IPS DF 6.9 (cell line): ENCODE measurements at regions not wholly inside any gene's neighbourhood (a gene's known extent, or its start where the extent isn't known, plus 50 kb on each side); places are given as distances from the start of the nearest gene placed in this dataset.
A peak's percentile ranks its signal among the peaks of the same experiment; 100 is the strongest.

Source experiments
- DNase-seq: peaks from one replicate; pipeline ENCODE4 v3.0.0-alpha.2; 2013; ENCODE audit warnings: low read depth, low spot score
- H3K27ac ChIP-seq: one replicate; pipeline ENCODE4 v1.5.1; 2013; ENCODE audit warnings: low read length, control low read depth
- H3K27me3 ChIP-seq: 2 replicates; pipeline ENCODE4 v1.6.1; 2013; ENCODE audit warnings: mild to moderate bottlenecking, low read length; ENCODE audit not compliant: control insufficient read depth, insufficient read depth
- H3K36me3 ChIP-seq: 2 replicates; pipeline ENCODE4 v1.6.1; 2013; ENCODE audit warnings: low read length; ENCODE audit not compliant: control insufficient read depth, insufficient read depth
- H3K4me1 ChIP-seq: 2 replicates; pipeline ENCODE4 v1.6.1; 2013; ENCODE audit warnings: low read length; ENCODE audit not compliant: control insufficient read depth, insufficient read depth
- H3K4me3 ChIP-seq: 2 replicates; pipeline ENCODE4 v1.5.1; 2013; ENCODE audit warnings: mild to moderate bottlenecking, low read length
- H3K9me3 ChIP-seq: 2 replicates; pipeline ENCODE4 v1.6.1; 2013; ENCODE audit warnings: low read length, inconsistent platforms; ENCODE audit not compliant: control insufficient read depth, insufficient read depth
- WGBS: extraction: QIAGEN DNeasy Blood & Tissue Kit; methylation state at CpG from one replicate; pipeline ENCODE4 v1.1.7; 2013; ENCODE audit warnings: mixed read lengths, missing lambda C conversion rate; ENCODE audit not compliant: insufficient read length, insufficient coverage; 5-methylcytosine and 5-hydroxymethylcytosine counted together

DNA sequence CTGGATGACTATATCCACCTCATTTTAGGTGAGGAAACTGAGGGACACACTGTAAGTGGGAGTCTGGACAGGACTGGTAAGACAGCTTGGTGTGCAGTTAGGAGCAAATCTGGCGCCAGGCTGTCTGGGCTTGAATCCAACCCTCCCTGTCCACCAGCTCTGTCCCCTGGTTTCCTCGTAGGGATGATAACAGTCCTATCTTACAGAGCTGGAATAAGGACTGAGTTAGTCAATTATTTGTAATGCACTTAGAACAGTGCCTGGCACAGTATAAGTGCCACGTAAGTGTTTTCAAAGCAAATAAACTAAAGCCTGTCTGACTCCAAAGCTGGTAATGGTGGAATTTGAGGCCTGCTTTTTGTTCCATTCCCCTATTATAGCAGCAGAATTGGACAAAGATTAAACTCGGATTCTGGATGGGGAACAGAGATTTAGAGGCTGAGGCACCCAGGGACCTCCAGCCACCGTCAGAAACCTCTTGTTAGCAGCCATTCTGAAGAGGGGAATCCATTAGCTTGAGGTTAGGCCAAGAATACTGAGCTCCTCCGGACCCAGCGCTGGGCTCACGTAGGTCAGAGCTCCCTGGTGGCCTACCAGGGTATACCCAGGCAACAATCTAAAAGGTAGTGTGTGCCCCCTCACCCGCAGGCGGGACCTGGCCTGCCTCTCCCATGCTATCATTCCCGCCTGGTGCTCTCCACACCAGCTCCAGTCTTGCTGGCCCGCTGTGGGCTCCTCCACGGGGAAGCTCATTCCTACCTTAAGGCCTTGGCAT lies 102.1 kb downstream of the UCHL1 start:
- Histone ChIP-seq H3K27ac (no peak overlapping the region), H3K4me3 (no peak overlapping the region)

DNA sequence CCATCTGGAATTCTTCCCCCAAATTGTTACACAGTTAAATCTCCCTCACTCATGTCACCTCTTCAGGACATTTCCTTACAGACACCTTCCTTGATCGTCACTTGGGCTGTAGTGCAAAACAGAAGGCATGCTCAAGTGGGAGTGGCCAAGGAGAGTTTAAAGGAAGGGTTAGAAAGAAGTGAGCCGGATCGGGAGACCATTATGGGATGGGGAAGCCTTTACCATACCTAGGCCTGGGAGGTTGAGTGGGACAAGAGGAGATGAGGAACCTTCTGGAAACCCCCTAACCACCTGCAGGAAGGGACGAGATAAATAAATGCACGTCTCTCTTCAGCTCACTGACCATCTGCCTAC lies 102.7 kb downstream of the UCHL1 start:
- H3K4me1 ChIP-seq = peaks cover 5% of the 10 kb centered on the region; the same call in 1 of the 2 replicates
- H3K4me3 ChIP-seq = no peak overlapping the region
- H3K36me3 ChIP-seq = no peaks in the 10 kb centered on the region
- H3K9me3 ChIP-seq = no peaks in the 10 kb centered on the region
- peaks cover 35% of the 10 kb centered on the region for H3K27me3 ChIP-seq
- no peak overlapping the region for H3K27ac ChIP-seq
- DNase-seq = no peak
- no CpG with 5 or more reads among the region's 5 CpGs for WGBS

More for the DNA sequence above, 102.1 kb downstream of the UCHL1 start:
- DNase-seq = no peak
- Histone ChIP-seq H3K4me1 (peaks cover 5% of the 10 kb centered on the region; the same call in 1 of the 2 replicates), H3K9me3 (no peaks in the 10 kb centered on the region), H3K27me3 (peaks cover 34% of the 10 kb centered on the region), H3K36me3 (no peaks in the 10 kb centered on the region)
- WGBS = no CpG with 5 or more reads among the region's 13 CpGs

DNA sequence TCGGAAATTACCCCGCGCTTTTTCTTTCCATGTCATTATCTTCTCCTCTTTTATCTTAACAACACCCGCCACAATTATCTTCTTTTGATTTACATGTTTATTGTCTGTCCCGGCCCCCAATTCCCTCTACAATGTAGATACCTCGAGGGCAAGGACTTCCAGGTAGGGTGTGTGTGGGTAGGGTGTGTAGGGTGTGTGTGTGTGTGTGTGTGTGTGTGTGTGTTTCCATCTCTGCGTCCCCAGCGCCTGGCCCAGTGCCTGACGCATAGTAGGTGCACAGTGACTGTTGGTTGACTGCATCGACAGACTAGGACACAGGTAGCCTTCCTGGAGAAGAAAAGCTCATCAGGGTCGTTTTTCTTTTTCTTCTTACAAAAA lies 103.1 kb downstream of the UCHL1 start:
- no CpG with 5 or more reads among the region's 11 CpGs for WGBS
- peaks cover 5% of the 10 kb centered on the region; the same call in 1 of the 2 replicates for H3K4me1 ChIP-seq
- H3K27ac ChIP-seq = no peak overlapping the region
- H3K27me3 ChIP-seq = peaks cover 36% of the 10 kb centered on the region
- H3K36me3 ChIP-seq = no peaks in the 10 kb centered on the region
- DNase-seq = no peak
- H3K9me3 ChIP-seq = no peaks in the 10 kb centered on the region
- H3K4me3 ChIP-seq = peak overlapping the region; percentile 69; the same call in 1 of the 2 replicates

DNA sequence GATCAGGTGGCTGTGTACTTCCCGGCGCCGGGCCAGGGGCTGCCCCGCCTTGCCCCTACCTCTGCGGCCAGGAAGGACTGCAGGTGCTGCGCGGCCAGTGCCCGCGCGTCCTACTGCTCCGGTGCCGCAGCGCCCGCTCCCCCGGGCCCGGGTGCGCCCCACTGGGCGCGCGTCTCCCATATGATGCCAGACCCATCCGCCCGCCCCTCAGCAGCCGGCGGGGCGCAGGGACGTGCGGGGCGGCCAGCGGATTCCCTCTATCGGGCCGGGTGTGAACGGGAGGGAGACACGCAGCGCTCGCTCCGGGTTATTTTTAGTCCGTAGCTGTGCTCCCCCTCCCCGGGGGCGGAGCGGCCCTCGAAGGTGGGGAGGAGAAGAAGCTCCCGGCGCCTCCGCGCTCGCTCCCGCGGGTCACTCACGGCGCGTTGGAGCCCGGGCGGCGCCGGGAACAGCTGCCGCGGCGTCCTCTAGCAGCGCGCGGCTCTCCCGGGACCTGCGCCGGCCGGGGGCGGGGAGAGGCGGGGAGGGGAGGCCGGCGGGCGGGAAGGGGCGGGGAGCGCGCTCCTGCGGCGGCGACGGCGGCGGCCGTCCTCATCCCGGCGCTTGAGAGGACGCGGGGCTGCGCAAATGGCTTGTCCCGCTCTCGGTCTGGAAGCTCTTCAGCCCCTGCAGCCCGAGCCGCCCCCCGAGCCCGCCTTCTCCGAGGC lies 103.6 kb downstream of the UCHL1 start:
- Histone ChIP-seq H3K9me3 (no peaks in the 10 kb centered on the region), H3K27me3 (peaks cover 38% of the 10 kb centered on the region), H3K36me3 (no peaks in the 10 kb centered on the region), H3K27ac (no peak overlapping the region), H3K4me3 (peak overlapping the region; percentile 69; the same call in 1 of the 2 replicates), H3K4me1 (peaks cover 5% of the 10 kb centered on the region; the same call in 1 of the 2 replicates)
- DNase-seq = no peak
- WGBS = no CpG with 5 or more reads among the region's 92 CpGs

DNA sequence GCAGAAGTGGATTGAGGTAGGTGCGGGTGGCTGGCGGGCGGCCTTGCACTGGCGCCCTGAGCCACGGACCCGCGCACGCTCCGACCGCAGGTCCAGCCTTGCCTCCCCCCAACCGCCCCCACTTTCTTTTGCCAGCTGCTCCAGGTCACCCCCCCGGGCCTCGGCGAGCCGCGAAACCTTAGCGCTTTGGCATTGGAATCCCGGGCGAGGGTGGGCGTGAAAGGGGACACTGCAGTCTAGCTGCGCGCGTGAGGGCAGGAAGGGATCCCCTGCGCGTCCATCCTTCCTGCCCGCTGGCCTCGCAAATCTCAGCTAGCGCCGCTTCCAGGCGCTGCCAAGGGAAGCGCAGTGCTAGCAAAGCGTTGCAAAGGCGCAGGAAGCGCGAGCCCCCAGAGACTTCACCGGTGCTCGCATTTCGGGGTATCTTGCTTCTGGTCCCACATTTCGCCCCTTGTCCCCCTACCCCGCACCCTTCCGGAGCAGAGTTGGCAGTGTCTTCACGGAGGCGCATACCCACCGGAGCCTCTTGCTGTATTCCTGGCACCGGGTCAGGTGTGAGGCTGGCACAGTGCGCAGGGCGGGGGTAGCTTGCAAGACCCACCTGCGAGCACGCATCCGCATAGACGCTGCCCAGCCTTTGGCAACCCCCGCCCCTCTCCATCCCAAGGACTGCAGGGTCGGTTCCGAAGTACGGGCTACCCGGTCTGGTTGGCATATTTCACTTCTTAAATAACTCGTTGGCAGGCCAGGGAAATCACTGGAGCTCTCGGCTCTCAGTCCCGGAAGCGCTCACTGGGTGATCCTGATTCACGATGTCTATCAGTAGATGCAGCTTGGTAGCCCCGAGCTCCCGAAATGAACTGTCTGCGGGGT lies 104.4 kb downstream of the UCHL1 start:
- DNase-seq = no peak
- Histone ChIP-seq H3K4me3 (peak overlapping the region; percentile 69; the same call in 1 of the 2 replicates), H3K27ac (no peak overlapping the region), H3K9me3 (no peaks in the 10 kb centered on the region), H3K36me3 (no peaks in the 10 kb centered on the region), H3K4me1 (peaks cover 8% of the 10 kb centered on the region; the same call in 1 of the 2 replicates), H3K27me3 (peaks cover 38% of the 10 kb centered on the region)
- no CpG with 5 or more reads among the region's 64 CpGs for WGBS

DNA sequence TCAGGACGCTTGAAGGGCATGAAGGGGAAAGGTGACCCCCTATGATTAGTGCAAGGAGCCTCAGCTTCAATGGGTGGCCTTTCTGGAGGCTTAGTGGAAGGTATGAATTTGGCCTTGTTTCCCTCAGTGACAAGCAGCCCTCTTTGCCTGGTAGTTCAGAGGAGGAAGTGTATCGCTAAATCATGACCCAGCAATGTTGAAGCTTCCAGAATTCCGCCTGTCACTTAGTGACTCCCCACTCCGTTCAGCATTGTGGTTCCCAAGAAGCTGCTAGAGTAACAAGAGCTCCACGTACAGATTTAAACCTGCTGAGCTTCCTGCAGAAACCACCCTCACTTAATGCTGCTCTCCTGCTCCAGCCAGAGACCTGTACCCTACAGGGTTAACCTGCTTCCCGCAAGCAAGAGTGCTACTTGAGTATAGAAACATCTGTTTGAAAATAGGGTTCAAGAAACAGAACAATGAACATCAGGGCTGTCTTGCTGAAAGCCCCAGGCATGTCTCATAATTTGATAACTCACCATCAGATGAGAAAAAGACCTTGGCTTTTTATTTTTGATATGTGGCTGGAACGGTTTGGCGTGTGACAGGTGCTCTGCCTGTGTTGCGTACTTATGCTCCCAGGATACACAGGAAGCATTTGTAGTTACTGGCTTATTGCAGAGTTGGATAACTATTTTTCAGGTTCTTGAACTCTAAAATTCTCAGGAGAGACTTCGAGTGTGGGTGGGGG lies 105.2 kb downstream of the UCHL1 start:
- Histone ChIP-seq H3K27me3 (peaks cover 38% of the 10 kb centered on the region), H3K27ac (no peak overlapping the region)

DNA sequence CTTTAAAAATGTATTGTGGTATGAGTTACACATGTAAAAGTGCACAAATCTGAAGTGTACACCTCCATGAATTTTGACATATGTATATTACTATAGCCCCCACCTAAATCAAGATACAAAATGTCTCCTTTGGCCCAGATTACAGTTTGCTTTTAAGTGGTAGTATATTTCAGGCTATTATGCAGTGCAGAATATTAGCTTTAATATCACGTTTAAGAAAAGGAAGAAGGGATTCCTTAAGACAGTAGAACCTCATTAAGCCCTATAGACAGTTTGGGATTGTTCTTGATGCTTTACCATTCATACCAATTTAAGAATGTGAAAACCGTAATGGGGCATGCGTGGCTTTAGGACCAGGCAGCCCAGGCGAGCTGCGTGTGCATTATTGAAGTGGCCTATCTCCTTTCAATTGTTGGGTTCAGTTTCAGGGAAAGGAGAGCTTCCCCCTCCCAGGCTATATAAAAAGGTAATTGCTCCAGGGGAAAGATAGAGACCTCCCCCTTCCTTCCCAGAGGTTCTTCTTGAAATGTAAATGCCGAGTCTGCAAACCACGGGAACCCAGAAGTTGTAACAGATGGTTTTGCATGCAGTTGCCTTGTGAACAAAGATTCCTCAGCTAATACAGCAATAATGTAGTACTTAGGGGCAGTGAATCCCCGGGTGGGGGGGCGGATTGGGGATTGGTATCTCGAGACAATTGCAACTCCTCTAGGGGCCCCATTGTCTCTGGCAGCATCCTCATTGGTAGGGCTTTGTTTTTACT lies 106.1 kb downstream of the UCHL1 start:
- Histone ChIP-seq H3K9me3 (no peaks in the 10 kb centered on the region), H3K4me3 (no peak overlapping the region), H3K27ac (no peak overlapping the region), H3K36me3 (no peaks in the 10 kb centered on the region), H3K4me1 (peaks cover 8% of the 10 kb centered on the region; the same call in 1 of the 2 replicates), H3K27me3 (peaks cover 38% of the 10 kb centered on the region)
- WGBS = no CpG with 5 or more reads among the region's 10 CpGs
- no peak for DNase-seq

More for the DNA sequence above, 105.2 kb downstream of the UCHL1 start:
- DNase-seq = no peak
- H3K4me1 ChIP-seq = peaks cover 8% of the 10 kb centered on the region; the same call in 1 of the 2 replicates
- no peak overlapping the region for H3K4me3 ChIP-seq
- H3K36me3 ChIP-seq = no peaks in the 10 kb centered on the region
- WGBS = no CpG with 5 or more reads among the region's 10 CpGs
- H3K9me3 ChIP-seq = no peaks in the 10 kb centered on the region

DNA sequence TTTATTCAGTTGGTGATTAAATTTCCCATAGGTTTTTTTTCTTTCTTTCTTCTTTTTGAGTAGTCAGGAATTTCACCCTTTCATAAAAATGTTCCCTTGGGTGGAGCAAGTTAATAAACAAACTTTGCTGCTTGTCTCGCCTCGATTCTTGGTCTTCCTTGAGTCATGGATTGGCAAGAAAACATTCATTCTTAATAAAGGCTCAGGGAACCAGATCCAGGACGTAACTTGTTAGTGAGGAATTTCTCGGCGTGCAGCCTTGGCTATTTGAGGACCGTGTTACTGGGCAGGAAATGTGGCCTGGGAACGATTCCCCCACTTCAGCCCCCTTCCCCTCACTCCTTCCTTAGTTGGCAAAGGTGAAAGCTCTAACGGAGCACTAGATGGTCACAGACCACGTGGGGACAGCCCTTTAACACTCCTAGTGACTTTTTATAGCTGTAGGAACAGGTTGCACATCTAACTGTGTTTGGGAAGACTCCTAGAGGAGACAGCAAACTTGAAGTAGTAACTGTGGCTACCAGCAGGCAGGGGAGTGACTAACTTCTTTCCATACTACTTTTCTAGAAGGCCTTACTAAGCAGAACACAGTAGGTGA lies 106.8 kb downstream of the UCHL1 start:
- no peak overlapping the region for H3K4me3 ChIP-seq
- WGBS = no CpG with 5 or more reads among the region's 9 CpGs
- no peak for DNase-seq
- no peak overlapping the region for H3K27ac ChIP-seq
- H3K9me3 ChIP-seq = no peaks in the 10 kb centered on the region
- H3K36me3 ChIP-seq = no peaks in the 10 kb centered on the region
- peaks cover 37% of the 10 kb centered on the region for H3K27me3 ChIP-seq
- H3K4me1 ChIP-seq = peaks cover 8% of the 10 kb centered on the region; the same call in 1 of the 2 replicates

DNA sequence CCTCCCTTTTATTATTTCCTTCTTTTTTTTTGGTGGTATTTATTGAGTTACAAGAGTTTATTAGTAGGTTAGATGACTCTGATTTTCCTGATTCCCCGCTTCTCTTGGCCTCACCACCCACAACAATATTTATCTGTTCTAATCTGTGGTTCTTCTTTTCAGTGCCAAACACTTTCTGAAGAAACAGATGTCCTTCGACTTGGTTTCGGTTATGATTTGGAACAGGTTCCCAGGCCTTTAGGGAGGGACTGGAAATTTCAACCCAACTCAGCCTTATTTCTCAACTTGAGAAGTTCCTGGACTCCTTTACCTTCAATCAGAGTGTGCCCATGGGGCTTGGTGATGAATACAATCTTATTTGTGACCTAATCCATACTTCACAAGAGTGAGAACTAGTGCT lies 108.1 kb downstream of the UCHL1 start:
- Histone ChIP-seq H3K9me3 (no peaks in the 10 kb centered on the region), H3K36me3 (no peaks in the 10 kb centered on the region), H3K4me1 (peaks cover 5% of the 10 kb centered on the region; the same call in 1 of the 2 replicates), H3K27me3 (peaks cover 29% of the 10 kb centered on the region), H3K27ac (no peak overlapping the region), H3K4me3 (no peak overlapping the region)
- WGBS = no CpG with 5 or more reads among the region's 3 CpGs
- DNase-seq = no peak
